HEK293T (cell line): ENCODE measurements at regions not wholly inside any gene's neighbourhood (a gene's known extent, or its start where the extent isn't known, plus 50 kb on each side); places are given as distances from the start of the nearest gene placed in this dataset.

Source experiments
- CTCF ChIA-PET: fragments of 350-600 bp; formaldehyde crosslinking; extraction: SDS; loops from one replicate; lab custom pipeline; 2021; ENCODE audit warnings: antibody characterized with exemption, inconsistent platforms; lab: Yijun Ruan, JAX
- POLR2A ChIA-PET: fragments of 350-600 bp; formaldehyde crosslinking; extraction: SDS; loops from one replicate; lab custom pipeline; 2020; ENCODE audit warnings: antibody characterized with exemption, inconsistent platforms; lab: Yijun Ruan, JAX
- DNase-seq: peaks from one replicate; pipeline ENCODE4 v3.0.0; 2012; ENCODE audit warnings: mixed read lengths; ENCODE audit errors: extremely low spot score
- ARNT ChIP-seq: fragments of 450-650 bp; IDR thresholded peaks from 2 replicates; pipeline ENCODE4 v1.6.1; 2017; ENCODE audit warnings: mild to moderate bottlenecking
- BHLHE40 ChIP-seq: fragments of 450-650 bp; IDR thresholded peaks from 2 replicates; pipeline ENCODE4 v1.6.1; 2016; ENCODE audit warnings: mild to moderate bottlenecking, moderate library complexity, borderline replicate concordance
- CTBP1 ChIP-seq: fragments of 450-650 bp; IDR thresholded peaks from 2 replicates; pipeline ENCODE4 v1.6.1; 2016; ENCODE audit warnings: borderline replicate concordance
- ELF4 ChIP-seq: fragments of 450-650 bp; IDR thresholded peaks from 2 replicates; pipeline ENCODE4 v1.6.1; 2017; ENCODE audit warnings: antibody characterized with exemption
- FOXA1 ChIP-seq: fragments of 450-650 bp; IDR thresholded peaks from 2 replicates; pipeline ENCODE4 v1.6.1; 2016; ENCODE audit warnings: mild to moderate bottlenecking
- FOXK2 ChIP-seq: fragments of 450-650 bp; IDR thresholded peaks from 2 replicates; pipeline ENCODE4 v1.6.1; 2016; ENCODE audit warnings: mild to moderate bottlenecking
- FOXM1 ChIP-seq: fragments of 450-650 bp; IDR thresholded peaks from 2 replicates; pipeline ENCODE4 v1.6.1; 2017; ENCODE audit warnings: mild to moderate bottlenecking, borderline replicate concordance
- HDGF ChIP-seq: fragments of 450-650 bp; IDR thresholded peaks from 2 replicates; pipeline ENCODE4 v1.6.1; 2017; ENCODE audit warnings: antibody characterized with exemption, borderline replicate concordance
- L3MBTL2 ChIP-seq: fragments of 450-650 bp; conservative IDR thresholded peaks from 2 replicates; pipeline ENCODE4 v1.6.1; 2016; ENCODE audit warnings: mild to moderate bottlenecking
- LEF1 ChIP-seq: fragments of 450-650 bp; IDR thresholded peaks from 2 replicates; pipeline ENCODE4 v1.6.1; 2017; ENCODE audit warnings: mild to moderate bottlenecking, borderline replicate concordance
- NFRKB ChIP-seq: fragments of 450-650 bp; IDR thresholded peaks from 2 replicates; pipeline ENCODE4 v1.6.1; 2016; ENCODE audit warnings: mild to moderate bottlenecking, moderate library complexity
- PKNOX1 ChIP-seq: fragments of 450-650 bp; IDR thresholded peaks from 2 replicates; pipeline ENCODE4 v1.6.1; 2016
- SP1 ChIP-seq: fragments of 450-650 bp; IDR thresholded peaks from 2 replicates; pipeline ENCODE4 v1.6.1; 2017
- SUZ12 ChIP-seq: fragments of 450-650 bp; IDR thresholded peaks from 2 replicates; pipeline ENCODE4 v1.6.1; 2016; ENCODE audit warnings: mild to moderate bottlenecking
- TARDBP ChIP-seq: fragments of 450-650 bp; IDR thresholded peaks from 2 replicates; pipeline ENCODE4 v1.6.1; 2016
- ZNF384 ChIP-seq: fragments of 450-650 bp; IDR thresholded peaks from 2 replicates; pipeline ENCODE4 v1.6.1; 2016

- TF ChIP-seq CTBP1 (no peak), FOXM1 (no peak), L3MBTL2 (no peak), SUZ12 (no peak), LEF1 (no peak), TARDBP (no peak), ELF4 (no peak), NFRKB (no peak), FOXA1 (no peak)
- ChIA-PET POLR2A (no interaction called here), CTCF (no interaction called here)
- DNase-seq, result no peak
Observed at GRCh38 chr5:172565931-172566665, 75.0 kb upstream of the NEURL1B start.

GRCh38 chr5:172565455-172565854 lies 75.6 kb upstream of the NEURL1B start:
- no peak for TF ChIP-seq CTBP1
- TF ChIP-seq TARDBP, result no peak
- TF ChIP-seq SP1, result no peak
- no peak for TF ChIP-seq SUZ12
- no peak for TF ChIP-seq LEF1
- no peak for TF ChIP-seq NFRKB
- POLR2A ChIA-PET, result no interaction called here
- DNase-seq, result no peak
- CTCF ChIA-PET, result no interaction called here

DNA sequence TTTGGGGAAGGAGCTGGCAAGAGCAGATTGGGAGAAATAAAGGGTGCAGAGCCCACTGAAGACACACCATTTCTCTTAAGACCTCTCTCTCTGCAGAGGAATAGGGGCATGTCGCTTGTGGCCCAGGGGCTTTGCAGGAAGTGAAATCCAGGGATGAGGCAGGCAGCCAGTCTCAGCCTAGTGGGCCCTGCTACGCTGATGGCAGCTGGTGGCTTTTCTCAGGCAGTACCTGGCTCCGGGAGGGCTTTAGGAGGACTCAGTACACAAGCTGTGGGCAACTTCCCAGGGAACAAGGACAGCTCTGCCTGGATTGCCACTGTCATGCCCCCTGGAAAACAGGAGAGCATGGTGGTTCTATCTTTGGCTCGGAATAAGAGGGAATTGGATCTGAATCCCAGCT lies 76.2 kb upstream of the NEURL1B start:
- no peak for TF ChIP-seq FOXK2
- TF ChIP-seq FOXM1, result no peak
- TF ChIP-seq BHLHE40, result no peak
- TF ChIP-seq ZNF384, result no peak
- no peak for TF ChIP-seq HDGF
- no peak for TF ChIP-seq SP1
- no peak for DNase-seq
- ChIA-PET POLR2A (no interaction called here), CTCF (no interaction called here)

DNA sequence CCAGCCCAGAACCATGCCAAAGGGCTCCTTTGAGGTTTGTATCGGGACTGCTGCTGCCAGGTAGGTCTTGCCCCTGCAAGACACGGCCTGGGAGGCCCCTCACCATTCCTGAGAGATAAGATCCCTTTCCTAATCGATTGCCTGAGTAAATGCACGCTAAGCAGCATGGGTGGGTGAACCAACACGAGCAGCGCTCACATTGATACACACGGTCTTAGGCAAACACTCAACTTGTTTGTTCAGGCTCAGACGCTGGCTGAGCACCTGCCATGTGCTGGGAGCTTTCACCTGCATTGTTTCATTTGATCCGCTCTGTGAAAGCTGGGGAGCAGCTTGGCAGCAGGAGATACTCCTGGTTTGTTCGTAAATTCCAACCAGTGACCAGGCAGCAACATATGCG lies 76.9 kb upstream of the NEURL1B start:
- ChIA-PET CTCF (interaction anchor here (1.0 kb wide), 1 partner anchor 142 kb away, joined by 4 read pairs; no protein-coding TSS in a partner anchor), POLR2A (no interaction called here)
- no peak for DNase-seq
- TF ChIP-seq FOXM1, result no peak
- no peak for TF ChIP-seq SP1
- TF ChIP-seq PKNOX1, result no peak
- no peak for TF ChIP-seq SUZ12
- no peak for TF ChIP-seq CTBP1
- TF ChIP-seq FOXK2, result no peak
- TF ChIP-seq HDGF, result no peak
- TF ChIP-seq FOXA1, result no peak
- no peak for TF ChIP-seq ZNF384
- TF ChIP-seq L3MBTL2, result no peak

DNA sequence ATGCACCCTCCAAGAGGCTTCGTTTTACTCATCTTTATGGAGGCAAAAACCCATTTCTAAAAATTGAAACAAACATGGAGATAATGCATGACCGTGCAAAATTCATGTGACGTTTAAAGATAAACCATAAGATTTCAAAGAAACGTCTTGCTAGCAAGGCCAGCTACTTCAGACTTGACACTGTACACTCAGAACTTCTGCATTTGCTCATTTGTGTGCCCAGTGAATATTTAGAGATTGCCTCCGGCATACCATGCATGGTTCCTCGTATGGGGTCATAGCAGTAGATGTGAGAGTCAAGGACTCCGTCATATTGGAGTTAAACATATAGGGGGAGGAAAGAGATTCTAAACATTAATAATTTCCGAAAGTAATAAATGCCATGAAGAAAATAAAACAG lies 78.6 kb upstream of the NEURL1B start:
- no peak for TF ChIP-seq ZNF384
- TF ChIP-seq FOXM1, result no peak
- no peak for TF ChIP-seq FOXA1
- TF ChIP-seq L3MBTL2, result no peak
- TF ChIP-seq NFRKB, result no peak
- TF ChIP-seq CTBP1, result no peak
- TF ChIP-seq BHLHE40, result no peak
- no peak for TF ChIP-seq FOXK2
- TF ChIP-seq LEF1, result no peak
- no peak for TF ChIP-seq ARNT
- TF ChIP-seq PKNOX1, result no peak
- no peak for TF ChIP-seq TARDBP
- TF ChIP-seq SUZ12, result no peak
- no peak for TF ChIP-seq SP1
- no peak for TF ChIP-seq ELF4
- no peak for DNase-seq
- ChIA-PET POLR2A (no interaction called here), CTCF (no interaction called here)

- DNase-seq, result no peak
- TF ChIP-seq LEF1, result no peak
- TF ChIP-seq FOXA1, result no peak
- TF ChIP-seq ELF4, result no peak
- TF ChIP-seq BHLHE40, result no peak
- no peak for TF ChIP-seq HDGF
- TF ChIP-seq NFRKB, result no peak
- TF ChIP-seq SUZ12, result no peak
- TF ChIP-seq TARDBP, result no peak
- no peak for TF ChIP-seq FOXM1
- no peak for TF ChIP-seq L3MBTL2
- no peak for TF ChIP-seq CTBP1
- TF ChIP-seq FOXK2, result no peak
- TF ChIP-seq ZNF384, result no peak
- TF ChIP-seq ARNT, result no peak
- TF ChIP-seq SP1, result no peak
- no peak for TF ChIP-seq PKNOX1
- POLR2A ChIA-PET, result no interaction called here
- CTCF ChIA-PET, result no interaction called here
Observed at GRCh38 chr5:172561151-172561550, 79.9 kb upstream of the NEURL1B start.
